Stimulated activated CD4-positive, alpha-beta T cell treated with anti-CD3 and anti-CD28 coated beads, TNF-alpha, amount 100 ng/mL, for 1 hour (primary cell): ENCODE measurements at regions not wholly inside any gene's neighbourhood (a gene's known extent, or its start where the extent isn't known, plus 50 kb on each side); places are given as distances from the start of the nearest gene placed in this dataset.

ENCODE experiments used
- DNase-seq, 3 donors: peaks; one replicate each; pipeline ENCODE4 v3.0.0-alpha.2; 2020; ENCODE audit warnings: low read depth in 3 of 3, low spot score in 1 of 3

GRCh38 chr3:103589770-103590169 is 1155.0 kb downstream of the ZPLD1 start:
- DNase-seq, result no peak

DNA sequence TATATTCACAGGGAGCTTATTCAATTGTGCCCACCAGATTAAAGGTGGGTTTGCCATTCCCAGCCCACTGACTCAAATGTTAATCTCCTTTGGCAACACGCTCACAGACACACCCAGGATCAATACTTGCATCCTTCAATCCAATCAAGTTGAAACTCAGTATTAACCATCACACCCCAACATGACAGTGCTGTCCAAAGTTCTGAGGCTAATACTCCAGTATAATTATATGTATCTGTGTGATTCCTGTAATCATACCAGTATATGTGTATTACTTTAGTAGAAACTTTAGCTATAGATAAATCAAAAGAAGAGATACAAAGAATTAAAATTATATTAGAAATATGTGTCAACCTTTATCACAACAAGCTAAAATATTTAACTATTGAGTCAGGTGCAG is 1166.0 kb downstream of the ZPLD1 start:
- DNase-seq, result no peak

DNA sequence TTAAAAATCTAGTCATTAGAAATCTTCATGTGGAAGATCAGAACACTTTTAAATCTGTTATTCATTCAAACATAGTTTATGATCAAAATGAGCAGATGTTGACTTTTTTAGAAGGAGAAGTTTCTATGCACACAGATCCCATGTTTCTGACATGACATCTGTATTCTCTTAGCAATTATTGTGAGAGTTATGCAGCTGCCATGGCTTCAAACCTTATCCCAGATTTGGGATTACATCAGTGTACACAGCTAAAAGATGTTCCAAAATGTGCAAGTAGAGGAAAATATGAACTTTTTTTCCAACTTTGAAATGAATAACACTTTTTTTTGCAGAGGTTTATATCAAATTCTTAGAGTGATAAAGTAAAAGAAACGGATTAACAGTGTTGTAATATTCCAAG is 1166.9 kb downstream of the ZPLD1 start:
- no peak for DNase-seq

DNA sequence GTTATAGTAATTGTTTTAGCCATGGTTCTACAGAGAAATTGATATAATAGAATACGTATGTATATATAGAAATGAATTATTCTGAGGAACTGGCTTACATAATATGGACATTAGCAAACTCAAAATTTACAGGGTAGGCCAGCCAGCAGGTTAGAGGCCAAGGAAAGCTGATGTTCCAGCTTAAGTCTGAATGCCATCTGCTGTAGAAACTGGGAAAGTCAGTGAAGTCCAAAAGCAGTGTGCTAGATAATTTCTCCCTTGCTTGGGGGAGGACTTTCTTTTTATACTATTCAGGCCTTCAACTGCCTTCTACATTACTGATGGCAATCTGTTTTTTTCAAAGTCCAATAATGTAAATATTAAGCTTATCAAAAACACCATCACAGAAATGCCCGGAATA is 1174.7 kb downstream of the ZPLD1 start:
- DNase-seq, result no peak

DNA sequence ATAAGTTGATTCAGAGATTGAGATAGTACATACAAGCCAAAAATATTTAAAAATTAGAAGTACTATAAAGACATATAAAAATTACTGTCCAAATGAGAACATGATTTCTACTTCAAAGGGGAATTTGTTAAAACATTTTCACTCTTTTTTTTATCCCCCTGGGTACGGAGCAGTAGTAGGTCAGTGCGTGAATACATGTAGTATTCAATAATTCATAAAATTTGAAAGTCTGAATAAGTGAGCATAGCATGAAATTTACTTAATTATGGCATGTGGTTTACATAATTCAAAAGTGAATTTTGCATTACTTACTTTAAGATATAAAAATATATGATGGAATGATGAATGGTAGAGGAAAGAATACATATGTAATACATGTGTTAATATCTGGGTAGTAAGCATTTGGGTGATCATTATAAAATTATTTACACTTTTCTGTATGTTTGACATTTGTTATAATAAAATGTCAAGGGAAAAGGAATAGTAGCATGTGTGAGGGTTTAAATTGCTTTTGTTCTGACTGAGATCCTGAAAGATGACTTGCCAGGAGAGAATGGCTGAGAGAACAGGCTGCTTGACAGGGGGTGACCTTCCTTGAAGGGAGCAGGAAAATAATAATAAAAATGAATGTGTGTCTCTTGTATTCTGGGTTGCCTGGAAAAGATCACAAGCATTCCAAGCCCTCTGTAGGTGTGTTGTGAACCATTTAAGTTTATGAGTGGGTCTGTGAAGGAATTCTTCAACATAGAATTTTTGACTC is 1178.8 kb downstream of the ZPLD1 start:
- DNase-seq, result no peak

- no peak for DNase-seq
These were observed 1179.9 kb downstream of the ZPLD1 start for GRCh38 chr3:103614719-103615118.

DNA sequence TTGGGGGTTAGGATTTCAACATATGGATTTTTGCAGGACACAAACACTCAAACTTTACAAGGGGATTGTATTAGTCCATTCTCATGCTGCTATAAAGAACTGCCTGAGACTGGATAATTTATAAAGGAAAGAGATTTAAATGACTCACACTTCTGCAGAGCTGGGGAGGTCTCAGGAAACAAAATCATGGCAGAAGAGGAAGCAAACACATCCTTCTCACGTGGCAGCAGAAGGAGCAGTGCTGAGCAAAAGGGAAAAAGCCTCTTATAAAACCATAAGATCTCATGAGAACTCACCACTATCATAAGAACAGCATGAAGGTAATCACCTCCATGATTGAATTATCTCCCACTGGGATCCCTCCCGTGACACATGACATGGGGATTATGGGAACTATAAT is 1183.1 kb downstream of the ZPLD1 start:
- no peak for DNase-seq

GRCh38 chr3:103624271-103624670 is 1189.5 kb downstream of the ZPLD1 start:
- no peak for DNase-seq

- no peak for DNase-seq
These were observed 1194.6 kb downstream of the ZPLD1 start for GRCh38 chr3:103629391-103629790.

DNA sequence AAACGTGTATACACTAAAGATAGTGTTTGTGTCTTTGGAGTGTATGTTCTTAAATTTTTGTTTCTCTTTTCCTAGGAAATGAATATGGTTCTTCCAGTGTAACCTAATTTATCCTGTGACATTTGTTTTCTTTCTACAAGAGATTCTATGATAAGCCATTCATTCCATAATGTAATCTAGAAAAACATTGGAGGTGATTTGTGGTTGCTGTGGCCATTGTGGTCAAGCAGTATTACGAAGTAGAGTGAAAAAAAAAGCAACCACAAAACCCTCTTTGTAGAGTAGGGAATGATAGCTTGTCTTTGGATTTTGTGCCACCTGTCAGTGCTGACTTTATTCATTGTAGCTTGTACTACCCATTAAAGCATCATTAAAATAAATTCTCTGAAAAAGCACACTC is 1209.6 kb downstream of the ZPLD1 start:
- no peak for DNase-seq

DNA sequence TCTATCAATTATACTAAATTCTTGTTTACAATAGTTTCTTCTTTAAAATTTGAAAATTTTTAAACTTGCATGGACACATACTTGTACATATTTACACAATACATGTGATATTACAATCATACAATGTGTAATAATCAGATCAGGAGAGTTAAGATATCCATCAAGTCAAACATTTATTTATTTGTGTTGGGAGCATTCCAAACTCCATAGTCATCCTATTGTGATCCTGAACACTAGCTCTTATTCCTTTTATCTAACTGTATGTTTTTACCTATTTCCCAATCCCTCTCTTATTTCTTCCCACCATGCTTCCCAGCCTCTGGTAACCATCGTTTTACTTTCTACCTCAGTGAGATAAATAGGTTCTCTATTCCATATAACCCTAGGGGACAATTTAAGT is 1219.2 kb downstream of the ZPLD1 start:
- no peak for DNase-seq

DNA sequence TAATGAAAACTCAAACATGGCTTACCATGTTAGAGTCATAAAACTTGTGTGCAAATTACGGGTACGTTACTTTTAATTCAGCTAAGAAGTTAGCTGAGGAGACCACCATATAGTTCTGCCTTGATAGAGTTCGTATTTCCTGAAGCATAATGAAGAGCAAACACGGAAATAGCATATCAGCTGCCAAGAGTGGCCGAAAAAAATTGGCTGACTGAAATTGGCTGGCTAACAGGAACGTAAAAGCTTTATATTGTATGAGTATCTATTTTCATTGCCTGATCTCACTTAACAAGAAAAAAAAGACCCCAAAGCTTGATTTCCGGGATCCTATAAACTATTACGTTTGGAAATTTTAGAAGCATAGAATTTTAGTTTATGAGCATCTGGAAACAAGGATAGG is 1222.9 kb downstream of the ZPLD1 start:
- no peak for DNase-seq

- no peak for DNase-seq
These were observed 1226.0 kb downstream of the ZPLD1 start for GRCh38 chr3:103660810-103661209.

- DNase-seq, result no peak
These were observed 1227.8 kb downstream of the ZPLD1 start for GRCh38 chr3:103662591-103662990.

- DNase-seq, result no peak
These were observed 1237.5 kb downstream of the ZPLD1 start for GRCh38 chr3:103672346-103672745.

- no peak for DNase-seq
These were observed 1250.1 kb downstream of the ZPLD1 start for GRCh38 chr3:103684904-103685303.

DNA sequence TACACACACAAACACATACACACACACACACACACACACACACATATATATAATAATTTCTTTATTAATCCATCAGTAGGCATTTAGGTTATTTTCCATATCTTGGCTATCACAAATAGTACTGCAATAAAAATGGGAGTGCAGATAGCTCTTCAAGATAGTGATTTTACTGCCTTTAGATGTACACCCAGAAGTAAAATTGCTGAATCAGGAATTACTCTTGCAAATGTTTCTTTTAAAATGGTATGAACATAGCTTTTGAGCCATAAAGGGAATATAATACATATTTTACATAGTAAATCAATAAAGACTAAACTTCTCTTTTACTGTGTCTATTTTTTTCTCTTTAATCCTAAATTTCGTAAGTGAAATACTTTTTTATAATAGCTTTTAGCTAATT is 1251.1 kb downstream of the ZPLD1 start:
- DNase-seq, result no peak

GRCh38 chr3:103690536-103690935 is 1255.7 kb downstream of the ZPLD1 start:
- DNase-seq, result no peak

DNA sequence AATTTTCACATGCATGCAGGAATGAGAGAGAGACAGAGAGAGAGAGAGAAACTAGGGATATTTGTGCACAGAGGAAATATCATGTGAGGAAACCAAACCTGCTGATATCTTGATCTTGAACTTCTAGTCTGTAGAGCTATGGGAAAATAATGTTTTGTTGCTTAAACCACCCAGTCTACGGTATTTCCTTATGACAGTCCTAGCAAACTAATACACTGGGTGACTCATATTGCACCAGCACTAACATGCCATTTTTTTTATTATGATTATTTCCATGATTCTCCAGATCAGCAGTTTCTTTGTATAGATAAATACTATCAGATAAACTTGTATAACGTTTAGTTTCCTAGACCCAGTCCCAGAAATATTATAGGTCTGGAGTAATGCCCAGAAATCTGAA is 1259.0 kb downstream of the ZPLD1 start:
- no peak for DNase-seq

DNA sequence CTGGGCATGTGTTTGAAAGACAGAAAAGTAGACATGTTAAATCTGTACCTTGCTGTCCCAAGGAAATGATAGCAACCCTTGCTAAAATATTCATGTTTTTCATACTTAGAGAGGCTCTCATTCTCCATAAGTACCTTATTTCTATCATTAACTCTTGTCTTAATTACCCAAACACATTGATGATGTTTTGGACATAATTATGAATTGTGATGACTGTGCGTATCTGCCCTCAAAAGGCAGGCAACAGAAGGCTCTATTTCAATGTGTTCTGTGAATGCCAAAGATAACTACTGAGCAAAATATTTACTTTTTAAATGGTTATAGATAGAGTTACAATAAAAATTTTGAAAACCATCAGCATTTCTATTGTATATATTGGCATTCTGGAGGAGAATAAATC is 1263.8 kb downstream of the ZPLD1 start:
- no peak for DNase-seq

DNA sequence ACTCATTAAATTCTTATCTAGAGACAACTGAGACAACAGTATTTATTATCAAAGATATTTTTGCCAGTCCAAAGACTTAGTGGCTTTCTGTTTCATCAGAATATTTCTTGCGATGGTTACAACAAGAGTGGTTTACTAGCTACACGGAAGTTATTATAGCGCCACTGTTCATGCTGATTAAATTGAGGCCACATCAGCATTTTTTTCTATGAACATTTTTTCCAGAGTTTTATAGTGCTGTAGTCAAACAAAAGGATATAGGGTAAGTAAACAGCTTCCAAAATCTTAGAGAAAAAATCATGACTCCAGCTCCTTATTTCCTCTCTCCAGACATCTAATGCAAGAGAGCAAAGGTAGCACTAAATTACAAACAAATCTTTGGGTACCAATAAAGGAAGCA is 1264.4 kb downstream of the ZPLD1 start:
- no peak for DNase-seq

- no peak for DNase-seq
These were observed 1270.8 kb downstream of the ZPLD1 start for GRCh38 chr3:103705641-103706040.

- no peak for DNase-seq
These were observed 1271.9 kb downstream of the ZPLD1 start for GRCh38 chr3:103706671-103707070.

- DNase-seq, result no peak
These were observed 1276.9 kb downstream of the ZPLD1 start for GRCh38 chr3:103711670-103712069.
